HepG2 (cell line): ENCODE measurements at regions not wholly inside any gene's neighbourhood (a gene's known extent, or its start where the extent isn't known, plus 50 kb on each side); places are given as distances from the start of the nearest gene placed in this dataset.

Source experiments
- ATAC-seq: fragments of 200-7000 bp; cut with Tn5 transposase; 3 replicates; pipeline ENCODE4 v1.9.1; 2020; ENCODE audit warnings: mild to moderate bottlenecking, moderate library complexity
- BruUV-seq: library from RNA; stranded (reverse); fragments of 400-500 nt; replicated peaks from 2 replicates; lab custom pipeline; 2021; lab: Mats Ljungman, UMichigan
- CTCF ChIA-PET: fragments of 300-600 bp; formaldehyde crosslinking; extraction: SDS; loops from one replicate; lab custom pipeline; 2021; ENCODE audit warnings: low total read pairs, inconsistent platforms, low intra/inter-chr PET ratio; lab: Yijun Ruan, JAX
- POLR2A ChIA-PET: fragments of 350-600 bp; sonication (Branson Sonifier 250); formaldehyde crosslinking; loops from one replicate; lab custom pipeline; 2020; ENCODE audit warnings: antibody characterized with exemption, inconsistent platforms; lab: Yijun Ruan, JAX
- DNase-seq: peaks from one replicate; pipeline ENCODE4 v3.0.0-alpha.2; 2015; ENCODE audit warnings: low spot score
- FAIRE-seq: peaks from 3 replicates; lab custom pipeline; 2011; peaks lifted over from hg19 to GRCh38; lab: Jason Lieb, UNC
- H2AFZ ChIP-seq: one replicate; pipeline ENCODE4 v1.6.1; 2011; ENCODE audit warnings: low read length, inconsistent platforms
- H3K27ac ChIP-seq: fragments of 300-600 bp; 3 replicates; pipeline ENCODE4 v1.8.0; 2011; ENCODE audit warnings: mixed run types, mild to moderate bottlenecking, mixed read lengths, low read length, inconsistent platforms; ENCODE audit not compliant: insufficient read depth; ENCODE audit errors: extremely low read length
- H3K27me3 ChIP-seq, 2 experiments: fragments of 200-600 bp in 1 of 2; 2 replicates in 1 of 2; 3 replicates in 1 of 2; pipeline versions ENCODE4 v1.6.0 to v1.8.0; 2011; ENCODE audit warnings: low read length in 2 of 2, mild to moderate bottlenecking in 2 of 2, moderate library complexity in 2 of 2, inconsistent platforms in 1 of 2; ENCODE audit not compliant: insufficient read depth in 2 of 2, control insufficient read depth in 1 of 2
- H3K36me3 ChIP-seq, 2 experiments: fragments of 200-600 bp in 1 of 2; replicated peaks in 1 of 2; 2 replicates in 1 of 2; 3 replicates in 1 of 2; pipeline versions ENCODE4 v1.5.1 to v1.8.0; 2011; ENCODE audit warnings: low read length in 2 of 2, inconsistent platforms in 1 of 2; ENCODE audit not compliant: insufficient read depth in 2 of 2, control insufficient read depth in 1 of 2
- H3K4me1 ChIP-seq: 2 replicates; pipeline ENCODE4 v1.5.1; 2012; ENCODE audit warnings: low read length, inconsistent platforms; ENCODE audit not compliant: insufficient read depth
- H3K4me2 ChIP-seq: 2 replicates; pipeline ENCODE4 v1.6.0; 2011; ENCODE audit warnings: low read depth, low read length, inconsistent platforms
- H3K4me3 ChIP-seq, 3 experiments: fragments of 200-600 bp in 1 of 3; sonication (generic), shearing (Covaris generic) in 1 of 3; replicated peaks in 1 of 3; 2 replicates each; pipeline ENCODE4 v1.5.1; 2011 to 2016; ENCODE audit warnings: low read length in 3 of 3, inconsistent platforms in 2 of 3, low read depth in 2 of 3, mild to moderate bottlenecking in 2 of 3, control low read depth in 1 of 3, mixed read lengths in 1 of 3; ENCODE audit not compliant: insufficient read depth in 1 of 3
- H3K79me2 ChIP-seq: one replicate; pipeline ENCODE4 v1.6.1; 2011; ENCODE audit warnings: low read length, inconsistent platforms; ENCODE audit not compliant: insufficient read depth
- H3K9ac ChIP-seq: 2 replicates; pipeline ENCODE4 v1.6.0; 2011; ENCODE audit warnings: mild to moderate bottlenecking, low read depth, low read length, inconsistent platforms; ENCODE audit not compliant: insufficient read depth
- H3K9me3 ChIP-seq: 2 replicates; pipeline ENCODE4 v1.5.1; 2012; ENCODE audit warnings: mild to moderate bottlenecking, low read length
- H4K20me1 ChIP-seq: 2 replicates; pipeline ENCODE4 v1.6.0; 2011; ENCODE audit warnings: inconsistent platforms, mild to moderate bottlenecking, low read length, moderate library complexity; ENCODE audit not compliant: insufficient read depth
- ATF7 ChIP-seq, 2 experiments: fragments of 450-650 bp in 1 of 2; sonication (generic) in 1 of 2; formaldehyde crosslinking in 1 of 2; IDR thresholded peaks; 2 replicates each; pipeline versions ENCODE4 v1.4.0 to v1.6.1; 2016 to 2020; ENCODE audit warnings: antibody characterized with exemption in 1 of 2, mild to moderate bottlenecking in 1 of 2, missing genetic modification reagents in 1 of 2
- CHD2 ChIP-seq: IDR thresholded peaks from 2 replicates; pipeline ENCODE4 v1.6.1; 2011; ENCODE audit warnings: low read depth, low read length, improper control_type of control experiment
- MZF1 ChIP-seq: sonication (generic); formaldehyde crosslinking; IDR thresholded peaks from 2 replicates; pipeline ENCODE4 v1.8.1; 2023; ENCODE audit warnings: mild to moderate bottlenecking, missing genetic modification reagents, borderline replicate concordance
- NAIF1 ChIP-seq: sonication (generic); formaldehyde crosslinking; IDR thresholded peaks from 2 replicates; pipeline ENCODE4 v1.5.0; 2020; ENCODE audit warnings: mild to moderate bottlenecking, missing genetic modification reagents, borderline replicate concordance
- PAX8 ChIP-seq: sonication (generic); formaldehyde crosslinking; IDR thresholded peaks from 2 replicates; pipeline ENCODE4 v1.8.0; 2022; ENCODE audit warnings: mild to moderate bottlenecking, missing genetic modification reagents, borderline replicate concordance
- SALL2 ChIP-seq: sonication (generic); formaldehyde crosslinking; IDR thresholded peaks from 2 replicates; pipeline ENCODE4 v1.8.1; 2023; ENCODE audit warnings: mild to moderate bottlenecking, missing genetic modification reagents, inconsistent platforms
- SIN3B ChIP-seq: fragments of 150-350 bp; IDR thresholded peaks from 2 replicates; pipeline ENCODE4 v1.6.1; 2014; ENCODE audit warnings: low read length
- SP5 ChIP-seq: IDR thresholded peaks from 2 replicates; pipeline ENCODE4 v1.6.1; 2016; ENCODE audit warnings: low read depth, borderline replicate concordance
- ZBTB7A ChIP-seq: sonication (generic); formaldehyde crosslinking; IDR thresholded peaks from 2 replicates; pipeline ENCODE4 v1.8.0; 2022; ENCODE audit warnings: mild to moderate bottlenecking, missing genetic modification reagents
- ZFX ChIP-seq: sonication (generic); formaldehyde crosslinking; IDR thresholded peaks from 2 replicates; pipeline ENCODE4 v1.4.0; 2020; ENCODE audit warnings: mild to moderate bottlenecking, low read depth, missing genetic modification reagents, moderate library complexity
- ZKSCAN5 ChIP-seq: sonication (generic); formaldehyde crosslinking; IDR thresholded peaks from 2 replicates; pipeline ENCODE4 v1.5.1; 2020; ENCODE audit warnings: mild to moderate bottlenecking, missing genetic modification reagents
- ZMAT3 ChIP-seq: sonication (generic); formaldehyde crosslinking; conservative IDR thresholded peaks from 2 replicates; pipeline ENCODE4 v1.7.0; 2021; ENCODE audit warnings: missing genetic modification reagents
- ZNF501 ChIP-seq: sonication (generic); formaldehyde crosslinking; IDR thresholded peaks from 2 replicates; pipeline ENCODE4 v1.5.1; 2020; ENCODE audit warnings: mild to moderate bottlenecking, moderate library complexity, missing genetic modification reagents
- ZNF616 ChIP-seq: sonication (generic); formaldehyde crosslinking; IDR thresholded peaks from 2 replicates; pipeline ENCODE4 v1.5.0; 2020; ENCODE audit warnings: low read depth, mild to moderate bottlenecking, missing genetic modification reagents
- ZNF775 ChIP-seq: sonication (generic); formaldehyde crosslinking; IDR thresholded peaks from 2 replicates; pipeline ENCODE4 v1.4.0; 2020; ENCODE audit warnings: missing genetic modification reagents, mild to moderate bottlenecking, moderate library complexity, borderline replicate concordance
- WGBS: methylation state at CpG from one replicate; pipeline ENCODE4 v1.1.6; 2017; ENCODE audit warnings: low lambda C conversion rate; 5-methylcytosine and 5-hydroxymethylcytosine counted together
- in situ Hi-C: cut with HindIII; loops from 2 replicates; pipeline ENCODE4 v1.10.0; 2017; ENCODE audit warnings: low pct_unique_long_range_greater_than_20kb; ENCODE audit not compliant: extremely low pct_ligation_motif_present
- intact Hi-C: fragments of 100-400 bp; cut with micrococcal nuclease; formaldehyde crosslinking; loops from one replicate; pipeline ENCODE4 v1.10.0; 2022; ENCODE audit not compliant: unreplicated experiment
- TF ChIP-seq, protein P1 (sequence below): sonication (generic); formaldehyde crosslinking; IDR thresholded peaks from 2 replicates; pipeline ENCODE4 v1.5.1; 2020; ENCODE audit warnings: missing genetic modification reagents, mild to moderate bottlenecking, borderline replicate concordance

DNA sequence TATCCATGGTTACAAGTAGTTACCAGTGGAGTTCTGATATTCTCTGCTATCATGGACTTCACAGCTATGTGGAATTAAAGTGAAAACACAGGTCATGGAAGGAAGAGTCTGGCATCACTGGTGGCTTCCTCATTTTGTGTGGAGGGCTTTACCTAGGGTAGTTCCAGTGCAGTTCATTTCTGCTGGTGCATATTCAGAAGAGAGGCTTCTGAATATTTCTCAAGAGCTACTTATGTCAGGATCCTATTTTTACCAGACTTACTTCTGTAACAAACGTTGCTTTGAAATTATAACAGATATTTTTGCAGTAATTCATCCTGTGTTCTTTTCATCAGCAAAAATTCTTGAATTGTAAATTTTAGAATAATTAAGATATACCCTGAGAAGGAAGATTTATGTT, 236.5 kb upstream of the NPSR1 start:
- Histone ChIP-seq H2AFZ (no peak overlapping the region), H4K20me1 (no peaks in the 10 kb centered on the region), H3K4me2 (no peak overlapping the region), H3K36me3 (peaks cover 0 to 2% of the 10 kb centered on the region in 2 experiments; a peak in 1 of 5 replicates), H3K9ac (no peak overlapping the region), H3K4me1 (peaks cover 19% of the 10 kb centered on the region), H3K27ac (no peak overlapping the region), H3K9me3 (no peaks in the 10 kb centered on the region), H3K4me3 (no peak overlapping the region), H3K79me2 (no peaks in the 10 kb centered on the region), H3K27me3 (no peaks in the 10 kb centered on the region)
- in situ Hi-C loops, result no loop called here
- DNase-seq (no peak), FAIRE-seq (no peak), ATAC-seq (no peak)
- 90% methylated on average over 1 of the region's 1 CpG for WGBS
- CTCF ChIA-PET, result no interaction called here
- intact Hi-C loops, result no loop called here
- no peak for TF ChIP-seq ZNF775 (CRISPR knock-in tag)
- no peak for TF ChIP-seq ZKSCAN5 (CRISPR knock-in tag)
- TF ChIP-seq ZMAT3 (CRISPR knock-in tag), result no peak
- TF ChIP-seq ZFX, result no peak
- no peak for TF ChIP-seq NAIF1 (CRISPR knock-in tag)
- TF ChIP-seq ZNF501, result no peak
- TF ChIP-seq MZF1 (CRISPR knock-in tag), result no peak
- no TSS peak for BruUV-seq
- POLR2A ChIA-PET, result no interaction called here

DNA sequence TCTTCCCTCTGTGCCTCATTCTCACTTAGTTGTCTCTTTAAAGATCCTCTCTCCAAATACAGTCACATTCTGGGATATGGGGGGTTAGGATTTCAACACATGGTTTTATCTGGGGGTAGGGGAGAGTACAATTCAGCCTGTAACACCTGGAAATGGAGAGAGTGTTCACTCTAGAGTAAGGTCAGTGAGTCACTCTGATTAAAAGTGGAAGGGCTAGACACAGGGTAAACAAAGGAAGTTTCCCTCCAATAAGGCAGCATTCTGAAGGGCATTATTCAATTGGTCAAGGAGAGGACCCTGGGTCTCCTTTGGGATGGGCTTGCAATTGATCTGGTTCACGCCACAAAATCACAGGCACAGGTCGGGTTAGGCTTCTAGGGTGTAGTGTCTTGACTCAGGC, 232.8 kb upstream of the NPSR1 start:
- in situ Hi-C loops, result loop anchor here (5.0 kb wide), 1 partner anchor 103 kb away; no protein-coding TSS in a partner anchor
- CTCF ChIA-PET, result no interaction called here
- Histone ChIP-seq H3K9ac (no peak overlapping the region), H3K4me1 (peaks cover 25% of the 10 kb centered on the region), H3K4me3 (no peak overlapping the region), H3K27me3 (no peaks in the 10 kb centered on the region), H3K79me2 (no peaks in the 10 kb centered on the region), H2AFZ (no peak overlapping the region), H3K36me3 (peaks cover 0 to 2% of the 10 kb centered on the region in 2 experiments; a peak in 1 of 5 replicates), H3K9me3 (no peaks in the 10 kb centered on the region), H3K27ac (peak overlapping the region; percentile 58), H4K20me1 (no peaks in the 10 kb centered on the region), H3K4me2 (peak overlapping the region; percentile 26; the same call in 1 of the 2 replicates)
- POLR2A ChIA-PET, result no interaction called here
- intact Hi-C loops, result no loop called here
- FAIRE-seq, result no peak
- peak; percentile 54 for ATAC-seq
- DNase-seq, result peak; percentile 39
- BruUV-seq, result no TSS peak
- 81% methylated on average over 2 of the region's 2 CpGs for WGBS
- no peak for TF ChIP-seq ZBTB7A (CRISPR knock-in tag)
- TF ChIP-seq, protein P1, sequence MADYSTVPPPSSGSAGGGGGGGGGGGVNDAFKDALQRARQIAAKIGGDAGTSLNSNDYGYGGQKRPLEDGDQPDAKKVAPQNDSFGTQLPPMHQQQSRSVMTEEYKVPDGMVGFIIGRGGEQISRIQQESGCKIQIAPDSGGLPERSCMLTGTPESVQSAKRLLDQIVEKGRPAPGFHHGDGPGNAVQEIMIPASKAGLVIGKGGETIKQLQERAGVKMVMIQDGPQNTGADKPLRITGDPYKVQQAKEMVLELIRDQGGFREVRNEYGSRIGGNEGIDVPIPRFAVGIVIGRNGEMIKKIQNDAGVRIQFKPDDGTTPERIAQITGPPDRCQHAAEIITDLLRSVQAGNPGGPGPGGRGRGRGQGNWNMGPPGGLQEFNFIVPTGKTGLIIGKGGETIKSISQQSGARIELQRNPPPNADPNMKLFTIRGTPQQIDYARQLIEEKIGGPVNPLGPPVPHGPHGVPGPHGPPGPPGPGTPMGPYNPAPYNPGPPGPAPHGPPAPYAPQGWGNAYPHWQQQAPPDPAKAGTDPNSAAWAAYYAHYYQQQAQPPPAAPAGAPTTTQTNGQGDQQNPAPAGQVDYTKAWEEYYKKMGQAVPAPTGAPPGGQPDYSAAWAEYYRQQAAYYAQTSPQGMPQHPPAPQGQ (CRISPR knock-in tag), result no peak
- TF ChIP-seq CHD2, result no peak
- TF ChIP-seq PAX8 (CRISPR knock-in tag), result no peak
- TF ChIP-seq ATF7 (IDR thresholded peaks at IDR 0.05), result no peak
- no peak for TF ChIP-seq ATF7 (CRISPR knock-in tag; IDR thresholded peaks at IDR 0.05)
- no peak for TF ChIP-seq SIN3B
- no peak for TF ChIP-seq SP5 (CRISPR knock-in tag)
- TF ChIP-seq SALL2 (CRISPR knock-in tag), result no peak
- no peak for TF ChIP-seq ZNF616
